GM12878 (cell line): ENCODE measurements at regions not wholly inside any gene's neighbourhood (a gene's known extent, or its start where the extent isn't known, plus 50 kb on each side); places are given as distances from the start of the nearest gene placed in this dataset.

Experiments used
- ATAC-seq: fragments of 200-7000 bp; cut with Tn5 transposase; 3 replicates; pipeline ENCODE4 v1.9.1; 2020; ENCODE audit warnings: mild to moderate bottlenecking, moderate library complexity
- BruUV-seq: library from RNA; stranded (reverse); fragments of 400-500 nt; replicated peaks from 2 replicates; lab custom pipeline; 2021; lab: Mats Ljungman, UMichigan
- CTCF ChIA-PET: fragments of 300-600 bp; sonication (Branson Sonifier 250); formaldehyde crosslinking; extraction: SDS; loops from one replicate; lab custom pipeline; 2021; ENCODE audit warnings: inconsistent platforms; lab: Yijun Ruan, JAX
- POLR2A ChIA-PET: fragments of 350-600 bp; formaldehyde crosslinking; extraction: SDS; loops from one replicate; lab custom pipeline; 2021; ENCODE audit warnings: inconsistent platforms; lab: Charles Lee
- RAD21 ChIA-PET: fragments of 300-600 bp; sonication (Branson Sonifier 250); formaldehyde crosslinking; loops from one replicate; lab custom pipeline; 2023; ENCODE audit warnings: antibody characterized with exemption; ENCODE audit not compliant: unreplicated experiment; lab: Charles Lee
- SMC1A ChIA-PET: fragments of 300-600 bp; sonication (Branson Sonifier 250); formaldehyde crosslinking; loops from one replicate; lab custom pipeline; 2023; ENCODE audit not compliant: unreplicated experiment, uncharacterized antibody; lab: Charles Lee
- DNase-seq: peaks from one replicate; pipeline ENCODE4 v3.0.0-alpha.2; 2011; ENCODE audit warnings: low read depth, low spot score
- FAIRE-seq: peaks from 3 replicates; lab custom pipeline; 2011; peaks lifted over from hg19 to GRCh38; lab: Jason Lieb, UNC
- H2AFZ ChIP-seq: 2 replicates; pipeline ENCODE4 v1.6.0; 2011; ENCODE audit warnings: low read depth, low read length, control low read depth; ENCODE audit not compliant: control insufficient read depth
- H3K27ac ChIP-seq: 2 replicates; pipeline ENCODE4 v1.5.1; 2011; ENCODE audit warnings: control low read depth; ENCODE audit not compliant: control insufficient read depth, insufficient read depth
- H3K27me3 ChIP-seq, 2 experiments: replicated peaks in 1 of 2; 2 replicates each; pipeline versions ENCODE4 v1.6.0 to v1.6.1; 2011; ENCODE audit warnings: low read length in 1 of 2; ENCODE audit not compliant: control insufficient read depth in 2 of 2, insufficient read depth in 2 of 2
- H3K36me3 ChIP-seq, 2 experiments: 2 replicates each; pipeline ENCODE4 v1.5.1; 2011; ENCODE audit warnings: low read length in 1 of 2; ENCODE audit not compliant: control insufficient read depth in 2 of 2, insufficient read depth in 2 of 2
- H3K4me1 ChIP-seq: 2 replicates; pipeline ENCODE4 v1.6.1; 2011; ENCODE audit warnings: mild to moderate bottlenecking, low read length, moderate library complexity, mixed read lengths; ENCODE audit not compliant: control insufficient read depth, insufficient read depth
- H3K4me2 ChIP-seq: 2 replicates; pipeline ENCODE4 v1.6.0; 2011; ENCODE audit warnings: control low read depth; ENCODE audit not compliant: control insufficient read depth, insufficient read depth
- H3K4me3 ChIP-seq: fragments of 200-600 bp; sonication (generic); 2 replicates; pipeline ENCODE4 v1.5.1; 2016
- H3K79me2 ChIP-seq: 2 replicates; pipeline ENCODE4 v1.6.0; 2011; ENCODE audit warnings: low read length; ENCODE audit not compliant: control insufficient read depth, insufficient read depth
- H3K9ac ChIP-seq: 2 replicates; pipeline ENCODE4 v1.8.0; 2011; ENCODE audit warnings: low read length, control low read depth, mixed read lengths; ENCODE audit not compliant: control insufficient read depth, insufficient read depth
- H3K9me3 ChIP-seq: replicated peaks from 3 replicates; pipeline ENCODE4 v1.5.1; 2011; ENCODE audit warnings: mild to moderate bottlenecking, low read length; ENCODE audit not compliant: control insufficient read depth, insufficient read depth
- H4K20me1 ChIP-seq: 2 replicates; pipeline ENCODE4 v1.6.0; 2011; ENCODE audit not compliant: control insufficient read depth, insufficient read depth
- EED ChIP-seq: sonication (generic); IDR thresholded peaks from 2 replicates; pipeline ENCODE4 v1.6.1; 2016; ENCODE audit warnings: antibody characterized with exemption, low read depth
- MEF2A ChIP-seq: IDR thresholded peaks from 2 replicates; pipeline ENCODE4 v1.6.1; 2011; ENCODE audit warnings: low read depth, mild to moderate bottlenecking, low read length, moderate library complexity; ENCODE audit not compliant: insufficient read depth
- MYB ChIP-seq: fragments of 150-350 bp; IDR thresholded peaks from 2 replicates; pipeline ENCODE4 v1.6.1; 2014; ENCODE audit warnings: mild to moderate bottlenecking, low read depth, low read length, borderline replicate concordance
- POU2F2 ChIP-seq: IDR thresholded peaks from 3 replicates; pipeline ENCODE4 v1.6.1; 2011; ENCODE audit warnings: low read depth, mild to moderate bottlenecking, low read length, borderline replicate concordance
- RFX5 ChIP-seq: IDR thresholded peaks from 2 replicates; pipeline ENCODE4 v1.6.1; 2011; ENCODE audit warnings: low read depth, low read length, improper control_type of control experiment
- SMC3 ChIP-seq: IDR thresholded peaks from 2 replicates; pipeline ENCODE4 v1.6.1; 2011; ENCODE audit warnings: low read length, improper control_type of control experiment, borderline replicate concordance
- SRF ChIP-seq, 2 experiments: IDR thresholded peaks; 2 replicates each; pipeline ENCODE4 v1.6.1; 2011; ENCODE audit warnings: low read depth in 2 of 2, low read length in 2 of 2, mild to moderate bottlenecking in 1 of 2, moderate library complexity in 1 of 2
- WGBS: methylation state at CpG from one replicate; pipeline ENCODE4 v1.1.6; 2016; ENCODE audit warnings: low lambda C conversion rate; ENCODE audit not compliant: insufficient replicate concordance, insufficient coverage; ENCODE audit errors: missing lambda C conversion rate; 5-methylcytosine and 5-hydroxymethylcytosine counted together
- in situ Hi-C: fragments of 300-500 bp; cut with MboI; formaldehyde crosslinking; loops from 9 replicates; pipeline ENCODE4 v1.14.3; 2018; ENCODE audit warnings: mixed read lengths
- intact Hi-C: fragments of 100-400 bp; cut with micrococcal nuclease; formaldehyde crosslinking; loops from one replicate; pipeline ENCODE4 v1.14.2; 2022; ENCODE audit not compliant: unreplicated experiment
- TF ChIP-seq, protein P1 (sequence below): fragments of 450-650 bp; IDR thresholded peaks from 2 replicates; pipeline ENCODE4 v1.6.1; 2018; ENCODE audit warnings: borderline replicate concordance, mild to moderate bottlenecking; ENCODE audit not compliant: partially characterized antibody
- TF ChIP-seq, protein P2 (sequence below): IDR thresholded peaks from 2 replicates; pipeline ENCODE4 v1.6.1; 2012; ENCODE audit warnings: low read depth, low read length, improper control_type of control experiment
- TF ChIP-seq, protein P3 (sequence below): IDR thresholded peaks from 2 replicates; pipeline ENCODE4 v1.6.1; 2011; ENCODE audit warnings: mild to moderate bottlenecking, low read depth, low read length, moderate library complexity; ENCODE audit not compliant: insufficient replicate concordance

DNA sequence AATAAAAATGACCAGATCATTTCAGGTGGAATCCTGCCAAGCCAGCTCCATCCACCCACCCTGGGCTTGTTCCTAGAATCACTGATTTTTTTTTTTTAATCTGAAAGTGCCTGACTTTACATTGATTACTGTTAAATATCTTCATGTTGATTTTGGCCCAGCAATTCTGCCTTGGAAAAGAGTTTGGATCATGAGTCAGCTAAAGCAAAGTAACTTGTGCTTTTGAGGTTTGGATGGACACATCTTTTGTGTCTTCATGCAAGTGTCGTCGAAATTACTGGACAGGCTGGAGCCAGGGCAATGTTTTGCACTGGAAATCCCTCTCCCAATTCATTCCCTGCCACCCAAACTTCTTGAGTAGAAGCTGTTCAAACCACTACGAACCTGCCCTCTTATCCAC is 164.0 kb upstream of the SYT13 start (continued):
- no peak for TF ChIP-seq MYB
- no peak for TF ChIP-seq EED
- TF ChIP-seq SMC3 = no peak

DNA sequence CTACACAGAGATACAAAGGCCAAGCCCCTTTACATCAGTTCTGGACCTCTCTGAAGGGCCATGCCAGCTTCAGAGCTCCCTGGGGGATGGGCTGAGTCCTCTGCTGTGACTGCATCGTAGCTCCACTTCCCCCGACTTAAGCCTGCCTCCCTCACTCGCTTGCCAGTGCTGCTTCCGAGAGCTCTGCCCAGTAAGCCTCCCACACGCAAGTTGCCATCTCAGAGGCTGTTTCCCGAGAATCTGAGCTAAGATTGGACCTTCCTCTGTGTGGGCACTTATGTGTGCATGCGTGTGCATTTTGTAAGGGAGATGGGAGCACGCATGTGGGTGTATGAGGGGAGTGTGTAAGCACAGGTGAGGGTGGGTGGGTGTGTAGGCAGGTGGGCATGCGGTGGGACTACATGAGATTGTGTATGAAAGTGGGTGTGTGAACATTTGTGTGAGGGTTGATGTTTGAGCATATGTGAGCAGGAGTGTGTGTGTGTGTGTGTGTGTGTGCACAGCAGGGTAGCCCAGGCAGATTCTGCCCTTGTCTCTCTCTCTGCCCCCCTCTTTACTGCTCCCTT is 163.0 kb upstream of the SYT13 start:
- RAD21 ChIA-PET = no interaction called here
- no peak for FAIRE-seq

More for the DNA sequence above, 163.0 kb upstream of the SYT13 start:
- no peak overlapping the region for H3K9ac ChIP-seq
- no TSS peak for BruUV-seq
- no peak overlapping the region for H3K4me2 ChIP-seq
- no peaks in the 10 kb centered on the region for H3K9me3 ChIP-seq
- in situ Hi-C loops = no loop called here
- no peak overlapping the region for H3K4me3 ChIP-seq
- H2AFZ ChIP-seq = no peak overlapping the region
- TF ChIP-seq SRF (IDR thresholded peaks at IDR 0.05; ENCODE audit: low read depth in 2 of 2, low read length in 2 of 2) (no peak), POU2F2 (no peak), MEF2A (no peak), RFX5 (no peak)
- TF ChIP-seq, protein P1, sequence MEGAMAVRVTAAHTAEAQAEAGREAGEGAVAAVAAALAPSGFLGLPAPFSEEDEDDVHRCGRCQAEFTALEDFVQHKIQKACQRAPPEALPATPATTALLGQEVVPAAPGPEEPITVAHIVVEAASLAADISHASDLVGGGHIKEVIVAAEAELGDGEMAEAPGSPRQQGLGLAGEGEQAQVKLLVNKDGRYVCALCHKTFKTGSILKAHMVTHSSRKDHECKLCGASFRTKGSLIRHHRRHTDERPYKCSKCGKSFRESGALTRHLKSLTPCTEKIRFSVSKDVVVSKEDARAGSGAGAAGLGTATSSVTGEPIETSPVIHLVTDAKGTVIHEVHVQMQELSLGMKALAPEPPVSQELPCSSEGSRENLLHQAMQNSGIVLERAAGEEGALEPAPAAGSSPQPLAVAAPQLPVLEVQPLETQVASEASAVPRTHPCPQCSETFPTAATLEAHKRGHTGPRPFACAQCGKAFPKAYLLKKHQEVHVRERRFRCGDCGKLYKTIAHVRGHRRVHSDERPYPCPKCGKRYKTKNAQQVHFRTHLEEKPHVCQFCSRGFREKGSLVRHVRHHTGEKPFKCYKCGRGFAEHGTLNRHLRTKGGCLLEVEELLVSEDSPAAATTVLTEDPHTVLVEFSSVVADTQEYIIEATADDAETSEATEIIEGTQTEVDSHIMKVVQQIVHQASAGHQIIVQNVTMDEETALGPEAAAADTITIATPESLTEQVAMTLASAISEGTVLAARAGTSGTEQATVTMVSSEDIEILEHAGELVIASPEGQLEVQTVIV = no peak
- TF ChIP-seq, protein P2, sequence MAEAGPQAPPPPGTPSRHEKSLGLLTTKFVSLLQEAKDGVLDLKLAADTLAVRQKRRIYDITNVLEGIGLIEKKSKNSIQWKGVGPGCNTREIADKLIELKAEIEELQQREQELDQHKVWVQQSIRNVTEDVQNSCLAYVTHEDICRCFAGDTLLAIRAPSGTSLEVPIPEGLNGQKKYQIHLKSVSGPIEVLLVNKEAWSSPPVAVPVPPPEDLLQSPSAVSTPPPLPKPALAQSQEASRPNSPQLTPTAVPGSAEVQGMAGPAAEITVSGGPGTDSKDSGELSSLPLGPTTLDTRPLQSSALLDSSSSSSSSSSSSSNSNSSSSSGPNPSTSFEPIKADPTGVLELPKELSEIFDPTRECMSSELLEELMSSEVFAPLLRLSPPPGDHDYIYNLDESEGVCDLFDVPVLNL = no peak
- TF ChIP-seq, protein P3, sequence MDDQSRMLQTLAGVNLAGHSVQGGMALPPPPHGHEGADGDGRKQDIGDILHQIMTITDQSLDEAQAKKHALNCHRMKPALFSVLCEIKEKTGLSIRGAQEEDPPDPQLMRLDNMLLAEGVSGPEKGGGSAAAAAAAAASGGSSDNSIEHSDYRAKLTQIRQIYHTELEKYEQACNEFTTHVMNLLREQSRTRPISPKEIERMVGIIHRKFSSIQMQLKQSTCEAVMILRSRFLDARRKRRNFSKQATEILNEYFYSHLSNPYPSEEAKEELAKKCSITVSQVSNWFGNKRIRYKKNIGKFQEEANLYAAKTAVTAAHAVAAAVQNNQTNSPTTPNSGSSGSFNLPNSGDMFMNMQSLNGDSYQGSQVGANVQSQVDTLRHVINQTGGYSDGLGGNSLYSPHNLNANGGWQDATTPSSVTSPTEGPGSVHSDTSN = no peak
- no peaks in the 10 kb centered on the region for H4K20me1 ChIP-seq
- H3K27ac ChIP-seq = no peak overlapping the region
- POLR2A ChIA-PET = no interaction called here
- 4% methylated on average over 9 of the region's 9 CpGs for WGBS
- DNase-seq = no peak
- H3K36me3 ChIP-seq = no peaks in the 10 kb centered on the region
- H3K79me2 ChIP-seq = no peaks in the 10 kb centered on the region
- H3K4me1 ChIP-seq = no peaks in the 10 kb centered on the region
- CTCF ChIA-PET = no interaction called here
- no peak for ATAC-seq
- H3K27me3 ChIP-seq = peaks cover 0 to 1% of the 10 kb centered on the region in 2 experiments; a peak in 2 of 4 replicates
- intact Hi-C loops = no loop called here
- SMC1A ChIA-PET = no interaction called here
